Trophoblast cell (in vitro differentiated cells and primary cell): ENCODE measurements at regions not wholly inside any gene's neighbourhood (a gene's known extent, or its start where the extent isn't known, plus 50 kb on each side); places are given as distances from the start of the nearest gene placed in this dataset.

Experiments
- DNase-seq, 2 donors: peaks; one replicate each; pipeline ENCODE4 v3.0.0-alpha.2; 2016
- H2AFZ ChIP-seq: 2 replicates; pipeline ENCODE4 v1.6.1; 2013; ENCODE audit warnings: low read length, moderate library complexity, mild to moderate bottlenecking; ENCODE audit not compliant: insufficient read depth, poor library complexity
- H2AK5ac ChIP-seq: 2 replicates; pipeline ENCODE4 v1.6.1; 2013; ENCODE audit warnings: mild to moderate bottlenecking, low read length
- H2BK120ac ChIP-seq: 2 replicates; pipeline ENCODE4 v1.6.1; 2013; ENCODE audit warnings: low read length, mild to moderate bottlenecking, moderate library complexity; ENCODE audit not compliant: insufficient read depth, poor library complexity
- H2BK12ac ChIP-seq: 2 replicates; pipeline ENCODE4 v1.6.1; 2013; ENCODE audit warnings: mild to moderate bottlenecking, low read length, moderate library complexity
- H2BK5ac ChIP-seq: 2 replicates; pipeline ENCODE4 v1.6.1; 2013; ENCODE audit warnings: low read length, low read depth, moderate library complexity, mild to moderate bottlenecking; ENCODE audit not compliant: poor library complexity
- H3K14ac ChIP-seq: 2 replicates; pipeline ENCODE4 v1.6.1; 2013; ENCODE audit warnings: mild to moderate bottlenecking, low read length
- H3K18ac ChIP-seq: 2 replicates; pipeline ENCODE4 v1.6.1; 2013; ENCODE audit warnings: mild to moderate bottlenecking, low read length
- H3K23ac ChIP-seq: 2 replicates; pipeline ENCODE4 v1.6.1; 2013; ENCODE audit warnings: low read length
- H3K27ac ChIP-seq: 2 replicates; pipeline ENCODE4 v1.5.1; 2013; ENCODE audit warnings: low read depth, mild to moderate bottlenecking, inconsistent platforms, low read length, moderate library complexity
- H3K27me3 ChIP-seq: 2 replicates; pipeline ENCODE4 v1.6.1; 2013; ENCODE audit warnings: inconsistent platforms, mild to moderate bottlenecking, low read length, moderate library complexity; ENCODE audit not compliant: insufficient read depth
- H3K36me3 ChIP-seq, 2 experiments: 1 replicate in 1 of 2; 2 replicates in 1 of 2; pipeline ENCODE4 v1.6.1; 2013; ENCODE audit warnings: low read length in 2 of 2, mild to moderate bottlenecking in 2 of 2, moderate library complexity in 1 of 2; ENCODE audit not compliant: insufficient read depth in 2 of 2, control insufficient read depth in 1 of 2
- H3K4ac ChIP-seq: 2 replicates; pipeline ENCODE4 v1.6.1; 2013; ENCODE audit warnings: low read depth, mild to moderate bottlenecking, low read length, moderate library complexity
- H3K4me1 ChIP-seq, 2 experiments: 1 replicate in 1 of 2; 2 replicates in 1 of 2; pipeline ENCODE4 v1.6.1; 2013; ENCODE audit warnings: low read length in 2 of 2, mild to moderate bottlenecking in 2 of 2, moderate library complexity in 1 of 2; ENCODE audit not compliant: insufficient read depth in 2 of 2, control insufficient read depth in 1 of 2
- H3K4me2 ChIP-seq: 2 replicates; pipeline ENCODE4 v1.6.1; 2013; ENCODE audit warnings: inconsistent platforms, mild to moderate bottlenecking, low read length, moderate library complexity
- H3K4me3 ChIP-seq: 2 replicates; pipeline ENCODE4 v1.5.1; 2013; ENCODE audit warnings: mild to moderate bottlenecking, low read depth, low read length, inconsistent platforms
- H3K79me1 ChIP-seq: one replicate; pipeline ENCODE4 v1.6.1; 2013; ENCODE audit warnings: low read length
- H3K79me2 ChIP-seq: 2 replicates; pipeline ENCODE4 v1.6.1; 2013; ENCODE audit warnings: low read length, mild to moderate bottlenecking; ENCODE audit not compliant: control insufficient read depth, insufficient read depth, poor library complexity
- H3K9ac ChIP-seq: 2 replicates; pipeline ENCODE4 v1.6.1; 2013; ENCODE audit warnings: mild to moderate bottlenecking, low read length
- H3K9me3 ChIP-seq: 2 replicates; pipeline ENCODE4 v1.6.1; 2013; ENCODE audit warnings: low read depth, mild to moderate bottlenecking, control low read depth, inconsistent platforms, low read length; ENCODE audit not compliant: insufficient read depth
- H4K12ac ChIP-seq: 2 replicates; pipeline ENCODE4 v1.6.1; 2013; ENCODE audit warnings: low read depth, mild to moderate bottlenecking, low read length, moderate library complexity
- H4K8ac ChIP-seq: 2 replicates; pipeline ENCODE4 v1.6.1; 2013; ENCODE audit warnings: low read depth, mild to moderate bottlenecking, low read length, moderate library complexity
- H4K91ac ChIP-seq: one replicate; pipeline ENCODE4 v1.6.1; 2013; ENCODE audit warnings: low read depth, mild to moderate bottlenecking, low read length, moderate library complexity
- WGBS: extraction: QIAGEN DNeasy Blood & Tissue Kit; methylation state at CpG from one replicate; pipeline ENCODE4 v1.1.7; 2013; ENCODE audit warnings: missing lambda C conversion rate; ENCODE audit not compliant: insufficient read length, insufficient coverage; ENCODE audit errors: extremely low coverage; 5-methylcytosine and 5-hydroxymethylcytosine counted together

DNA sequence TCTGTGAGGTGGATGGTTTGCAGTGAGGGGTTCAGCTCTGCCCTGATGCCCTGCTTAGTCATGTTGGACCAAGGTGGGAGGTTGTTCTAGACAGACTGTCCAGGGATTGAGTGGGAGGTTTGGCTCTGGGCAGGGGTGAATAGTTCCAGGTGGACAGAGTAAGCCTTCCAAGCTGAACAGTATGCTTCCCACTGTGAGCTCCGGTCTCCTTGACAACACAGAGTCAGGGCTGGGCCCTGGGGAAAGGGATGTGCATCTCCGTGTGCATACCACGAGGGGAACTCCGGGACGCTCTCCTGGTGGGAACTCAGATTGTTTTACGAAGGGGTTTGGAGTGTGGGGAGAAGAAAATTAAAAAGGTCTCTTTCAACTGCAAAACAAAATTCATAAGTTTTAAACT, 174.7 kb downstream of the DHX35 start:
- Histone ChIP-seq H3K4me3 (no peak overlapping the region), H3K18ac (no peak overlapping the region), H3K9me3 (no peaks in the 10 kb centered on the region), H3K27me3 (no peaks in the 10 kb centered on the region), H2AFZ (no peak overlapping the region), H3K4me2 (no peak overlapping the region), H3K9ac (no peak overlapping the region), H3K79me2 (no peaks in the 10 kb centered on the region), H3K4me1 (no peaks in the 10 kb centered on the region), H4K91ac (no peak overlapping the region), H3K36me3 (no peaks in the 10 kb centered on the region), H3K79me1 (no peaks in the 10 kb centered on the region), H3K4ac (no peak overlapping the region), H3K14ac (no peak overlapping the region), H2BK12ac (no peak overlapping the region), H3K23ac (no peak overlapping the region), H2BK120ac (no peak overlapping the region), H2BK5ac (no peak overlapping the region), H2AK5ac (no peak overlapping the region), H4K8ac (no peak overlapping the region), H4K12ac (no peak overlapping the region), H3K27ac (no peak overlapping the region)
- DNase-seq: no peak
- WGBS: no CpG with 5 or more reads among the region's 6 CpGs

DNA sequence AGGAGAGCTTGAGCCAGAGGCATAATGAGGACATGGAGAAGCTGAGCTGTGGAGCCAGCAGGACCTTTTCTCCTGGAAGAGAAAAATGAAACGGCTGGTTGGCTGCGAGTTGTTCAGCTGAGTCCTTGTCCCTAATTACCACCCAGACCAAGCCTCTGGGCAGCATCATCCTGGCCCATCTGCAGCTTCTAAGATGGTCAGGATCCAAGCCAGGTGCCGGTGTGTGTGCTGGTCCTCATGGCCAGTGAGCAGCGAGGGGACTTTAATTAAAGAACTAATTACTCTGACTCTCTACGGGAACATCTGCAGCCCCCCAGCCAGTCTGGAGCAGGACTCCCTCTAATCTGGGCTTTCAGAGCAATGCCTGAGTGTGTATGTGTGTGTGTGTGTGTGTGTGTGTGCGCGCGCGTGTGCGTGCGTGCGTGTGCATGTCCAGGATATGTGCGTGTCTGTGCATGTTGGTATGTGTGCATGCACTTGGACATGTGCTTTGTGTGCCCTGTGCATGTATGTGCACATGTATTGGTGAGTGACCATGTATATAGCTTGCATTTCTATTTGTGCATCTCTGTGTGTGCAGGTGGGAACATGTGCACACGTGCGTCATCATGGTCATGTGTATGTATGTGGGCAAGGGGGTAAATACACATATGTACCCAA, 173.9 kb downstream of the DHX35 start:
- Histone ChIP-seq H3K18ac (no peak overlapping the region), H3K79me2 (no peaks in the 10 kb centered on the region), H4K8ac (no peak overlapping the region), H3K36me3 (no peaks in the 10 kb centered on the region), H2AFZ (no peak overlapping the region), H3K4me3 (no peak overlapping the region), H3K4me1 (no peaks in the 10 kb centered on the region), H3K79me1 (no peaks in the 10 kb centered on the region), H2AK5ac (no peak overlapping the region), H3K9me3 (no peaks in the 10 kb centered on the region), H3K4me2 (no peak overlapping the region), H3K9ac (no peak overlapping the region), H3K27me3 (no peaks in the 10 kb centered on the region), H2BK5ac (no peak overlapping the region), H3K23ac (no peak overlapping the region), H2BK120ac (no peak overlapping the region), H4K12ac (no peak overlapping the region), H3K27ac (no peak overlapping the region), H3K14ac (no peak overlapping the region), H3K4ac (no peak overlapping the region), H2BK12ac (no peak overlapping the region), H4K91ac (no peak overlapping the region)
- WGBS: no CpG with 5 or more reads among the region's 15 CpGs
- DNase-seq: no peak

DNA sequence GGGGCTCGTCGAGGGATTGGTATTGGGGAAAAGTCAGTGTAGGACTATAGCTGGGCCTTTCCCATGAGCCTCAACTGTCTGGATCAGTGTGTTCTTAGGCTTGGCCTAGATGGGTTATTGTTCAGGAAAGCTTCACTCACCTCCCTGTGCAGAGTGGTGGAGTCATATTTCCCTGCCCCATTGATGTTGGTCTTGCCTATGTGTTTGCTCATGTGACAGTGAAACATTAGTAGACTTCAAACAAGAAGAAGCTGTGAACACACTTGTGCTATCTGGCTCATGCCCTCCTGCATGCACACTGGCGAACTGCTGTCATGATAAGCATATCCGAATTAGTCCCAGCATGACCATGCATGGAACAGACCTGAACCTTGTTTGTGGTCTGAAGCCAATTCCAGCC, 171.1 kb downstream of the DHX35 start:
- Histone ChIP-seq H2BK12ac (no peak overlapping the region), H3K4ac (no peak overlapping the region), H4K91ac (no peak overlapping the region), H3K27me3 (no peaks in the 10 kb centered on the region), H2BK5ac (no peak overlapping the region), H3K4me2 (no peak overlapping the region), H2AFZ (no peak overlapping the region), H2AK5ac (no peak overlapping the region), H3K4me3 (no peak overlapping the region), H3K4me1 (no peaks in the 10 kb centered on the region), H3K36me3 (no peaks in the 10 kb centered on the region), H4K12ac (no peak overlapping the region), H3K79me2 (no peaks in the 10 kb centered on the region), H3K79me1 (no peaks in the 10 kb centered on the region), H2BK120ac (no peak overlapping the region), H3K14ac (no peak overlapping the region), H3K9me3 (no peaks in the 10 kb centered on the region), H4K8ac (no peak overlapping the region), H3K9ac (no peak overlapping the region), H3K27ac (no peak overlapping the region), H3K23ac (no peak overlapping the region), H3K18ac (no peak overlapping the region)
- no CpG with 5 or more reads among the region's 4 CpGs for WGBS
- DNase-seq: no peak

DNA sequence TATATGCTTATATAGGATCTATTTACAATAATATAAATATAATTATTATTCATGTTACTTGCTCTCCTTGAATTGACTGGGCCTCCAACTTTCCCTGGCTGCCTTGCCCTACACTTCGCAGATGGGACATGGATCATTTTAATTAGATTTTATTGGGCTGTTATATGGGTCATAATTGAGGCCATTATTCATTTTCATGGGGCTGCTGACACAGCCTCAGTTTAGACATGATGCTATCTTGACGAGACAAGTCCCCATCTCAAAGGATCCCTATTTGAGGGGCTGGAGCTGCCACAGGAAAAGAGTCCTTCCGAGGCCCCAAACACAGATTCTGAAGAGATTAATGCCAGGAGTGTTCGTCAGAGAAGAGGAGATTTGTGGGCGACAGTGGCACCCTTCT, 170.4 kb downstream of the DHX35 start:
- H3K9ac ChIP-seq: no peak overlapping the region
- no peak overlapping the region for H3K18ac ChIP-seq
- no peak overlapping the region for H2AK5ac ChIP-seq
- no peak overlapping the region for H4K8ac ChIP-seq
- H3K23ac ChIP-seq: no peak overlapping the region
- H3K27ac ChIP-seq: no peak overlapping the region
- H2BK5ac ChIP-seq: no peak overlapping the region
- no peak overlapping the region for H3K14ac ChIP-seq
- H4K91ac ChIP-seq: no peak overlapping the region
- no peak overlapping the region for H3K4ac ChIP-seq
- no peaks in the 10 kb centered on the region for H3K4me1 ChIP-seq
- no peak overlapping the region for H2BK12ac ChIP-seq
- H2AFZ ChIP-seq: no peak overlapping the region
- no peak for DNase-seq
- no peak overlapping the region for H3K4me3 ChIP-seq
- H4K12ac ChIP-seq: no peak overlapping the region
- H3K79me1 ChIP-seq: no peaks in the 10 kb centered on the region
- H3K9me3 ChIP-seq: no peaks in the 10 kb centered on the region
- no CpG with 5 or more reads among the region's 5 CpGs for WGBS
- H3K4me2 ChIP-seq: no peak overlapping the region
- H3K79me2 ChIP-seq: no peaks in the 10 kb centered on the region
- no peak overlapping the region for H2BK120ac ChIP-seq
- H3K36me3 ChIP-seq: no peaks in the 10 kb centered on the region
- H3K27me3 ChIP-seq: no peaks in the 10 kb centered on the region
